Prostate gland (tissue), 2 donors: ENCODE measurements at regions not wholly inside any gene's neighbourhood (a gene's known extent, or its start where the extent isn't known, plus 50 kb on each side); places are given as distances from the start of the nearest gene placed in this dataset.

Source experiments
- POLR2A ChIP-seq: fragments of 450-650 bp; IDR thresholded peaks from one replicate; pipeline ENCODE4 v1.6.1; 2016; ENCODE audit warnings: antibody characterized with exemption, mild to moderate bottlenecking
- TF ChIP-seq, protein P1 (sequence below), 4 experiments: fragments of 200-600 bp in 2 of 4; fragments of 450-650 bp in 2 of 4; sonication (generic) in 2 of 4; IDR thresholded peaks; 1 replicate in 3 of 4; 2 replicates in 1 of 4; pipeline ENCODE4 v1.5.1; 2016 to 2019; ENCODE audit warnings: antibody characterized with exemption in 4 of 4, mild to moderate bottlenecking in 2 of 4, moderate library complexity in 2 of 4

DNA sequence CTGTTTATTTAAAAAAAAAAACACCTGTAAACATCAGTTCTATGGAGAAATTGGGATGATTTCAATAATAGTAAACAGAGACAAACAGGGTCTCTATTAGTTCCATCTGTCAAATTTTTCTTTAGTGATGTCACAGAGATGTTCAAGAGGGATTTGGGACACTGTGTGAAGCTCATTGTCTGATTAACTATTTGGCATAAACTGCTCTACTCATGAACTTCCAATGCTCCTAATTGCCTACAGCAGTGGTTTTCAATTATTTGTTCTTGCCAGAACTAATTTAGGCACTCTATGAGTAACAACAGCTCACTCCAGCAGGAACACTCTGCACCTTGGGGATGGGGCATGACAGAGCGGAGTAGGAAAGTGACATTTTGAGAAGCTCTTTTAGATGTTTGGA lies 250.1 kb upstream of the PRKD1 start:
- no peak for TF ChIP-seq POLR2A
- TF ChIP-seq, protein P1, sequence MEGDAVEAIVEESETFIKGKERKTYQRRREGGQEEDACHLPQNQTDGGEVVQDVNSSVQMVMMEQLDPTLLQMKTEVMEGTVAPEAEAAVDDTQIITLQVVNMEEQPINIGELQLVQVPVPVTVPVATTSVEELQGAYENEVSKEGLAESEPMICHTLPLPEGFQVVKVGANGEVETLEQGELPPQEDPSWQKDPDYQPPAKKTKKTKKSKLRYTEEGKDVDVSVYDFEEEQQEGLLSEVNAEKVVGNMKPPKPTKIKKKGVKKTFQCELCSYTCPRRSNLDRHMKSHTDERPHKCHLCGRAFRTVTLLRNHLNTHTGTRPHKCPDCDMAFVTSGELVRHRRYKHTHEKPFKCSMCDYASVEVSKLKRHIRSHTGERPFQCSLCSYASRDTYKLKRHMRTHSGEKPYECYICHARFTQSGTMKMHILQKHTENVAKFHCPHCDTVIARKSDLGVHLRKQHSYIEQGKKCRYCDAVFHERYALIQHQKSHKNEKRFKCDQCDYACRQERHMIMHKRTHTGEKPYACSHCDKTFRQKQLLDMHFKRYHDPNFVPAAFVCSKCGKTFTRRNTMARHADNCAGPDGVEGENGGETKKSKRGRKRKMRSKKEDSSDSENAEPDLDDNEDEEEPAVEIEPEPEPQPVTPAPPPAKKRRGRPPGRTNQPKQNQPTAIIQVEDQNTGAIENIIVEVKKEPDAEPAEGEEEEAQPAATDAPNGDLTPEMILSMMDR (IDR thresholded peaks at IDR 0.05) = no peak
